H7 (cell line): ENCODE measurements at regions not wholly inside any gene's neighbourhood (a gene's known extent, or its start where the extent isn't known, plus 50 kb on each side); places are given as distances from the start of the nearest gene placed in this dataset.

Experiments used
- DNase-seq: peaks from one replicate; pipeline ENCODE4 v3.0.0; 2012
- H3K27me3 ChIP-seq: 2 replicates; pipeline ENCODE4 v1.6.0; 2011; ENCODE audit warnings: mild to moderate bottlenecking, low read length; ENCODE audit not compliant: control insufficient read depth, insufficient read depth
- H3K36me3 ChIP-seq: replicated peaks from 2 replicates; pipeline ENCODE4 v1.5.1; 2011; ENCODE audit warnings: low read length; ENCODE audit not compliant: control insufficient read depth, insufficient read depth
- H3K4me3 ChIP-seq: 2 replicates; pipeline ENCODE4 v1.5.1; 2011; ENCODE audit warnings: low read depth, mild to moderate bottlenecking, control low read depth, low read length, moderate library complexity; ENCODE audit not compliant: insufficient read depth

DNA sequence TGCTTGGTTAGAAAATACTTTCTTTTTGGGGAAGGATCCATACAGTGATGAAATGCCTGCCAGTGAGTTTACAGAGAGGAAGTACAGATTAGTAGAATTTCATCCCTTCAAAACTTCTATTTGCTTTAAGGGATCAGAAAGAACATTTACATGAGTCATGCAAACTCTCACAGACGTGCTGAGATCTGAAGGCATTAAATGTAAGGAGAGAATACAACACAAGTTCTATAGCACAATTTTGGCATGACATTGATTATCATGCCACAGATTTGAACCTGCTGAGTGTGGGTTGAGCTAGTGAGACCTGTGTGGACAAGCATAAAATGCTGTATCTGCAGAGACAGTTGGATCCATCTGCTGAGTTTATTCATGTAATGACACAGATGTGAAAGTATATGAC, 613.6 kb upstream of the SEMA6A start:
- DNase-seq = no peak
- Histone ChIP-seq H3K36me3 (no peaks in the 10 kb centered on the region), H3K4me3 (no peak overlapping the region), H3K27me3 (no peaks in the 10 kb centered on the region)

GRCh38 chr5:117186751-117187150, 612.1 kb upstream of the SEMA6A start:
- DNase-seq = no peak
- Histone ChIP-seq H3K4me3 (no peak overlapping the region), H3K36me3 (no peaks in the 10 kb centered on the region), H3K27me3 (no peaks in the 10 kb centered on the region)

GRCh38 chr5:117183326-117183725, 608.7 kb upstream of the SEMA6A start:
- Histone ChIP-seq H3K27me3 (no peaks in the 10 kb centered on the region), H3K36me3 (no peaks in the 10 kb centered on the region), H3K4me3 (no peak overlapping the region)
- no peak for DNase-seq

DNA sequence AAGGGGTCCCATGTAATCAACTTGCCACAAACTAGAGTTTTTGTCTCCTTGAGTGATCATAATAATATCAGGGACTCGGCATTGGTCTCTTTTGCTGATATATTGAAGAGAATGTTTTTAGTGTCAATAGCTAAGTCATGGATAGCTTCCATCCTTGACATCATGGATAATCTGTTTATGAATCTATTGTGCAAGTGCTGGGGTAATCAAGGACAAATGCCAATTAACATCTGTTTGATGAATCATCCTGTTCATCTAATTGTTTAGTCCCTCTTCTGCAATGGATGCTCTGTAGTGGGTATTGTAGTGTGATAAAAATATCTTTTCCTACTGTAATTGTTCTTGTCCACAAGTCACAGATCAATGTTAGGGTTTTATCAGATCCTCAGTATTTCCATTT, 607.5 kb upstream of the SEMA6A start:
- H3K36me3 ChIP-seq = no peaks in the 10 kb centered on the region
- no peak for DNase-seq
- H3K27me3 ChIP-seq = no peaks in the 10 kb centered on the region
- no peak overlapping the region for H3K4me3 ChIP-seq

- no peak for DNase-seq
- no peaks in the 10 kb centered on the region for H3K36me3 ChIP-seq
- no peaks in the 10 kb centered on the region for H3K27me3 ChIP-seq
- H3K4me3 ChIP-seq = no peak overlapping the region
Observed at GRCh38 chr5:117177302-117177701, 602.7 kb upstream of the SEMA6A start.

GRCh38 chr5:117165068-117165467, 590.4 kb upstream of the SEMA6A start:
- H3K36me3 ChIP-seq = no peaks in the 10 kb centered on the region
- no peak overlapping the region for H3K4me3 ChIP-seq
- DNase-seq = no peak
- H3K27me3 ChIP-seq = no peaks in the 10 kb centered on the region

DNA sequence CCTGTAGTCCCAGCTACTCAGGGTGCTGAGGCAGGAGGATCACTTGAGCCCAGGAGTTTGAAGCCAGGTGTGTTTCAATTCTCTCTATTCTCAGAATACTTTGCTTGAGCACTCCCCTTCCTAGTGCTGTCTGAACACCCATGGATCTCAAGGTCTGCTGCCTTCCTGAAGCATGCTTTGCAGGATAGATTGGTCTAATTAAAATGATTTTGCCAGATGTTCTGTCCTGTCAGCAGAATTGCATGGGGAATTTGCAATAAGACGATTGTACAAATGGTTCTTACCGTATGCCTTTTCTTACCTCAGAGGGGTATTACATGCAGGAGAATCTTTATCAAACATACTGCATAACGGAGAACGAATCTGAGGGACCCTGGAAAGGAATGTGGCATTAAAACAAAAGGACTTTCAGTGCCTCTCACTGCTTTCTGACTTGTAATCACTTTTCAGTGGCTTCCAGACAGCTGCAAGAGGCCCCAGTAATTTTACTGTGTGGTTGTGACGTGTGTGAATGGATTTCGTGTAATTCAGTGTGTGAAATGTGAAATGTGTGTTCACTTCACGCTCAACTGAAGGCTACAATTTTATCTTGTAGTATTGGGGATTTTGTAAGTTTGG, 587.2 kb upstream of the SEMA6A start:
- DNase-seq = no peak
- Histone ChIP-seq H3K27me3 (no peaks in the 10 kb centered on the region), H3K4me3 (no peak overlapping the region), H3K36me3 (no peaks in the 10 kb centered on the region)

DNA sequence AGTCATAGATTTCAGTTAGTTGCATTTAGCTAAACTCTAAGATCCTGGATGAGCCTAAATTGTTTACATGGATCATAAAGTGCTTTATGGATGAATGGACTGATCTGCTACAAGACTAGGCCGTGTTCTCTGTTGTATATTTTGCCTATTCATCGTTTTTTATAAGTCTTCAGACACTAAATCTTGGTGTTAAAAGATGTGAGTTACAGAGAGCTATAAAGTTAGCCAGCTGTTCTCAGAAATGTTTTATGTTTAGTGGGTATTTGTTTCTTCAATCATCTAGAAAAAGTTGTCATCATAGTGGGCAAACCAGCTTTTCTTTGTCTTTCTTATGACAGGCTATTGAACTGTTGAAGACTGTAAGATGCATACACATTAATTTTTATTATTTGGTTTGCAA, 585.8 kb upstream of the SEMA6A start:
- Histone ChIP-seq H3K36me3 (no peaks in the 10 kb centered on the region), H3K4me3 (no peak overlapping the region), H3K27me3 (no peaks in the 10 kb centered on the region)
- no peak for DNase-seq

GRCh38 chr5:117149312-117149711, 574.7 kb upstream of the SEMA6A start:
- H3K4me3 ChIP-seq = no peak overlapping the region
- DNase-seq = no peak

GRCh38 chr5:117144086-117144485, 569.5 kb upstream of the SEMA6A start:
- no peak for DNase-seq
- Histone ChIP-seq H3K27me3 (no peaks in the 10 kb centered on the region), H3K36me3 (no peaks in the 10 kb centered on the region), H3K4me3 (no peak overlapping the region)

More at GRCh38 chr5:117149312-117149711, 574.7 kb upstream of the SEMA6A start:
- no peaks in the 10 kb centered on the region for H3K27me3 ChIP-seq
- no peaks in the 10 kb centered on the region for H3K36me3 ChIP-seq

DNA sequence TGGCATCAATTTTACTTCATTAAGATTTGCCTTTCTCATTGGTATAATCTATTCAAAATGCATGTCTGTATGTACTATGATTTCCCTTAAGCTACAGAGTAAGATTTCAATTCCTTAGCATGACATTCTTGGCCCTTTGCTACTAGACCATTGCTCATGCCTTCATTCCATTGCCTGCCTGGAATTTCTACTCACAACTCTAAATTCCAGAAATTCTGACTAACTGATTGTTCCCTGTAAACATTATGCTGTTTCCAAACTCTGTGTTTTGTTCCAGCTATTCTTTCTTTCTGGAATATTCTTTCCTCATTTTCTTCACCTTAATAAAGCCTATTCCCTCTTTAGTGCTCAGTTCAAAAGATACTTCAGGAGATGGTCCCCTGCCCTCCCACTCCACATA, 568.8 kb upstream of the SEMA6A start:
- H3K4me3 ChIP-seq = no peak overlapping the region
- no peaks in the 10 kb centered on the region for H3K36me3 ChIP-seq
- DNase-seq = no peak
- no peaks in the 10 kb centered on the region for H3K27me3 ChIP-seq

- no peak overlapping the region for H3K4me3 ChIP-seq
- no peak for DNase-seq
- H3K36me3 ChIP-seq = no peaks in the 10 kb centered on the region
- H3K27me3 ChIP-seq = no peaks in the 10 kb centered on the region
Observed at GRCh38 chr5:117138523-117138922, 563.9 kb upstream of the SEMA6A start.

GRCh38 chr5:117135851-117136250, 561.2 kb upstream of the SEMA6A start:
- no peak for DNase-seq
- H3K4me3 ChIP-seq = no peak overlapping the region
- H3K27me3 ChIP-seq = no peaks in the 10 kb centered on the region
- no peaks in the 10 kb centered on the region for H3K36me3 ChIP-seq

GRCh38 chr5:117133198-117133597, 558.6 kb upstream of the SEMA6A start:
- Histone ChIP-seq H3K4me3 (no peak overlapping the region), H3K36me3 (no peaks in the 10 kb centered on the region), H3K27me3 (no peaks in the 10 kb centered on the region)
- no peak for DNase-seq

- Histone ChIP-seq H3K4me3 (no peak overlapping the region), H3K36me3 (no peaks in the 10 kb centered on the region), H3K27me3 (no peaks in the 10 kb centered on the region)
- DNase-seq = no peak
Observed at GRCh38 chr5:117131876-117132275, 557.3 kb upstream of the SEMA6A start.

- H3K27me3 ChIP-seq = no peaks in the 10 kb centered on the region
- no peak overlapping the region for H3K4me3 ChIP-seq
- peak; percentile 4 for DNase-seq
- no peaks in the 10 kb centered on the region for H3K36me3 ChIP-seq
Observed at GRCh38 chr5:117131048-117131679, 556.5 kb upstream of the SEMA6A start.
